SU-DHL-6 (cell line): ENCODE measurements at regions not wholly inside any gene's neighbourhood (a gene's known extent, or its start where the extent isn't known, plus 50 kb on each side); places are given as distances from the start of the nearest gene placed in this dataset.

Experiments
- EZH2phosphoT487 ChIP-seq: fragments of 200-600 bp; sonication (generic), shearing (Covaris generic); conservative IDR thresholded peaks from 2 replicates; pipeline ENCODE4 v1.6.1; 2018; ENCODE audit warnings: mild to moderate bottlenecking, antibody characterized with exemption, low read length, moderate library complexity, mixed read lengths
- TF ChIP-seq, protein P1 (sequence below): fragments of 200-600 bp; sonication (generic); IDR thresholded peaks from one replicate; pipeline ENCODE4 v1.5.1; 2017; ENCODE audit warnings: antibody characterized with exemption, mild to moderate bottlenecking, low read length, moderate library complexity; ENCODE audit not compliant: insufficient read depth, poor library complexity, severe bottlenecking

GRCh38 chr11:92154611-92155010 is 70.0 kb upstream of the FAT3 start:
- TF ChIP-seq, protein P1, sequence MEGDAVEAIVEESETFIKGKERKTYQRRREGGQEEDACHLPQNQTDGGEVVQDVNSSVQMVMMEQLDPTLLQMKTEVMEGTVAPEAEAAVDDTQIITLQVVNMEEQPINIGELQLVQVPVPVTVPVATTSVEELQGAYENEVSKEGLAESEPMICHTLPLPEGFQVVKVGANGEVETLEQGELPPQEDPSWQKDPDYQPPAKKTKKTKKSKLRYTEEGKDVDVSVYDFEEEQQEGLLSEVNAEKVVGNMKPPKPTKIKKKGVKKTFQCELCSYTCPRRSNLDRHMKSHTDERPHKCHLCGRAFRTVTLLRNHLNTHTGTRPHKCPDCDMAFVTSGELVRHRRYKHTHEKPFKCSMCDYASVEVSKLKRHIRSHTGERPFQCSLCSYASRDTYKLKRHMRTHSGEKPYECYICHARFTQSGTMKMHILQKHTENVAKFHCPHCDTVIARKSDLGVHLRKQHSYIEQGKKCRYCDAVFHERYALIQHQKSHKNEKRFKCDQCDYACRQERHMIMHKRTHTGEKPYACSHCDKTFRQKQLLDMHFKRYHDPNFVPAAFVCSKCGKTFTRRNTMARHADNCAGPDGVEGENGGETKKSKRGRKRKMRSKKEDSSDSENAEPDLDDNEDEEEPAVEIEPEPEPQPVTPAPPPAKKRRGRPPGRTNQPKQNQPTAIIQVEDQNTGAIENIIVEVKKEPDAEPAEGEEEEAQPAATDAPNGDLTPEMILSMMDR, result no peak
- TF ChIP-seq EZH2phosphoT487, result no peak
